ENCODE measurements at regions not wholly inside any gene's neighbourhood (a gene's known extent, or its start where the extent isn't known, plus 50 kb on each side); places are given as distances from the start of the nearest gene placed in this dataset.

DNA sequence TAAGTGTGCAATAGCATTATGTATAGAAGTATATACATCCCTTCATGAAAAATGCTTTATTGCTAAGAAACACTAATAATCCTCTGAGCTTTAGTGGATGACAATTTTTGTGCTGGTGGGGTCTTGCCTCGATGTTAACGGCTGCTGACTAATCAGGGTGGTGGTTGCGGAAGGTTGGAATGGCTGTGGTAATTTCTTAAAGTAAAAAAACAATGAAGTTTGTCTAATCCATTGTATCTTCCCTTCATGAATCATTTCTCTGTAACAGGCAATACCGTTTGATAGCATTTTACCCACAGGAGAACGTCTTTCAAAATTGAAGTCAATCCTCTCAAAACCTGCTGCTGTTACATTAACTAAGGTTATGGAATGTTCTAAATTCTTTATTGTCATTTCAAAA lies 816.5 kb upstream of the GJE1 start:
- DNase-seq (ENCODE audit: low read depth in 2 of 2): no peak

DNA sequence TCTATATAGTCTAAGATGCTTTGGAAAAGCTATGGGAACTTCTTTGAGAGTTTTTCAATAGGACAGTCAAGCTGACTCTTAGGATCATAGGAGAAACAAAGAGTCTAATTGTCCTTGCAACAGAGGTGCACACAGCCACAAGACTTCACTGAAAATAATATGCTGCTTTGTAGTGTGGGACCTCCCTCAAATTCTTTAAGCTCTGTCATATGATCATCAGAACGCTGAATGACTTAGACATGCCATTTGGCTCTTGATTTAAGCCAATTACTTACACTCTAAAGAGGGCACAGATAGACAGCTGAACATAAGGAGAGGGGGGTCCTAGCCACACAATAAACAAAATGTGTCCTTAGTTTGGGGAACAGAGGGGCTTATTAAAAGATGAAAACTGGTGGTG lies 818.7 kb upstream of the GJE1 start:
- no peak for DNase-seq (ENCODE audit: low read depth in 2 of 2)

GRCh38 chr6:141309295-141309694 lies 823.4 kb upstream of the GJE1 start:
- DNase-seq (ENCODE audit: low read depth in 2 of 2): no peak

DNA sequence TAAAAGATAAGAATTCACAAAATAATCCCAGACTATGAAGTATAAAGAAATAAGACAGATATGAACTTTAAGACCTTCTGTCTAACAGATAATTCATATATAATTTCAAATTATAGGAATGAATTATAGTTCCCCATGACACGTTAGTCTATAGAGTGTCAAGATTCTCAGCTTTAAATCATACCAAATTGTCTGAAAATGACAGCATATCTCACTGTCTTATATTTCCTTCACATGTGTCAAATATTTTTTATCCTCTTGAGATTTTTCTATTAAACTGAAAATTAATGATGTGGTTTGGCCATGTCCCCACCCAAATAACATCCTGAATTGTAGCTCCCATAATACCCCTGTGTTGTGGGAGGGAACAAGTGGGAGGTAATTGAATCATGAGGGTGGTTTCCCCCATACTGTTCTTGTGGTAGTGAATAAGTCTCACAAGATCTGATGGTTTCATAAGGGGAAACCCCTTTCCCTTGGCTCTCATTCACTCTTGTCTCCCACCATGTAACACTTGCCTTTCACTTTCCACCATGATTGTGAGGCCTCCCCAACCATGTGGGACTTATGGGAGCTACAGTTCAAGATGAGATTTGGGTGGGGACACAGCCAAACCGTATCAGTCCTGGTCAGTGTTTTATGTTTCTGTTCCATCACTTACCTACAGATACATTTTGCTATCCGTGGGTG lies 825.3 kb upstream of the GJE1 start:
- DNase-seq (ENCODE audit: low read depth in 2 of 2): peak in 1 of 2 donors; percentile 3

DNA sequence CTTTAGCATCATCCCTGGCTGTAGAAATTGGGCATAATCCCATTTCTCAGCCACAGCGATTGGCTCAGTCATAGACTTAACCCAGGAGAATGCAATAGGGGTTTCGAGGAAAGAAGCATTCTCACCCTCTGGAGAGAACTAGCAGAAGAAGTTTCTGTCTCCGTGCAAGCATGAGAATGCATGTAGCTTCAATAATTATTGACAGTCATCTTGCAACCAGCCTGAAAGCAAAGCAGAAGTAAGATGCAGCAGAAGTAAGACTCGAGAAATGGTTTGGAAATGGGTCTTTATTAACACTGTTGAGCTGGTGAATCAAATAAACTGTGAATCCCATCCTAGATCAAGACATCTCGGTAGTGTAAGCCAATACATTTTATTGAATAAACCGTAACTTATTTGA lies 828.8 kb upstream of the GJE1 start:
- no peak for DNase-seq (ENCODE audit: low read depth in 2 of 2)

- no peak for DNase-seq (ENCODE audit: low read depth in 2 of 2)
Measured at GRCh38 chr6:141301779-141302178, 830.9 kb upstream of the GJE1 start.

DNA sequence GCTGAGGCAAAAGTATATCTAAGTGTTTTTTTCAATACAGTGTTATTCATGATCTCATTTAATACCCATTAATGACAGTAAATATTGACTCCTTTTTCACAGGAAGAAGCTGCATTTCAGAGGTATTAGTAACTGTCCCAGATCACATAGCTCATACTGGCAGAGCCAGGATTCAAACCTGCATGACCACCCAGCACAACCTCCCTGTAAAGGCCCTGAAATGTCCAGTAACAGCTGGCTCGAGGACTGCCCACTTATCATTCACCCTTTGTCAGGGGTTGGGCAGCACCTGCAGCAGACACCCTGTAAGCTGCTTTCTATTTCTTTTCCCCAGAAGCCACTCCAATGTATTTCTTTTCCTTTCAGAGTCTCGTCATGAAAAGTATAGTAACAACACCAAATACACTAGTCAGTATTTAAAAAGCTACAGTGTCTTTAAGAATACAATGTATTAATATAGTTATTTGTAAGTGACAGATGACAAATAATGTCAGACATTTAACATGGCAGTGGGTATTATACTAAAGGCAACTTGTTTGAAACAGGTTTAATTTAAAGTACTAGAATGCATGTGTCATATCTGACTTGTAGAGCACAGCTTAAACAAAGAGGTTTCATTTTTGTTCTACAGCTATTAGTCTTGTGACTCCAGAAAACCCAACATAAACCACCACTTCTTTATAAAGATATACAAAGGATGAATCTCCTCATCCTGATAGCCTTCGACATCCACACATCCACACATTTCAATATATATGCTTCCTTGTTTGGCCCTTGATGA lies 841.6 kb upstream of the GJE1 start:
- no peak for DNase-seq (ENCODE audit: low read depth in 2 of 2)

- DNase-seq (ENCODE audit: low read depth in 2 of 2): no peak
Measured at GRCh38 chr6:141288947-141289346, 843.8 kb upstream of the GJE1 start.

GRCh38 chr6:141282263-141282662 lies 850.5 kb upstream of the GJE1 start:
- DNase-seq (ENCODE audit: low read depth in 2 of 2): no peak

- DNase-seq (ENCODE audit: low read depth in 2 of 2): no peak
Measured at GRCh38 chr6:141269684-141270083, 863.0 kb upstream of the GJE1 start.

GRCh38 chr6:141267420-141267819 lies 865.3 kb upstream of the GJE1 start:
- DNase-seq (ENCODE audit: low read depth in 2 of 2): no peak

GRCh38 chr6:141265756-141266623 lies 866.7 kb upstream of the GJE1 start:
- DNase-seq (ENCODE audit: low read depth in 2 of 2): no peak

DNA sequence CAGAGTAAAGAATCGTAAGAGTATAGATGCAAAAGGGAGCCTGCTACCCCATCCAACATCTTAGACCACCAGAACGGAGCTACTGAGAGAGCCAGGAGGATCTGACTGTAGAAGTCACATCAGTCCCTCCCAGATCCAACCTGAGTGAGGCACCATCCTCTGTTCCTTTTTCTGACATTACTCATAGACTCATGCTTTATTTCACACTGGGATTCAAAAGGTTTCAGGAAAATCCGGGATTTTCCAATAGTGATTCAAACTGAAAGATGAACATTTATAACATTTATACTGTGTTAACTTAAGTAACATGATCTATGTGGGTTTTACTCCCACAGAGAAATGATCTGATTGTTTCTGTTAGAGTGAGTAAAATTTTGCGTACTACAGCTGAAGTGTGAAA lies 868.6 kb upstream of the GJE1 start:
- no peak for DNase-seq (ENCODE audit: low read depth in 2 of 2)

DNA sequence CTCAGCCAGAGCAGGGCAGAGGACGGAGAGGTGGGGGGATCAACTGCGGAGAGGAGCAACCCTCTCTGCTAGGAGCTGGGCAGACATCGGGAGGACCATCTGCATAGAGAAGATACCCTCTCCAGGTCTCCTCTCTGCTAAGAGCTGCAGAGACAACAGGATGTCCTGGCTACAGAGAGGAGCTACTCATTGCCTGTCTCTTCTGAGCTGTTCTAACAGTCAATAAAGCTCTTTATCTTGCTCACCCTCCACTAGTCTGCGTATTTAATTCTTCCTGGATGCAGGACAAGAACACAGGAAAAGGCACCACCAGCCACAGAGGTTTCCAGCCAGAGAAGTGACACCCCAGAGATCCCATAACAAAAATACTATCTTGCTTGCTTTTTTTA lies 871.1 kb upstream of the GJE1 start:
- no peak for DNase-seq (ENCODE audit: low read depth in 2 of 2)

DNA sequence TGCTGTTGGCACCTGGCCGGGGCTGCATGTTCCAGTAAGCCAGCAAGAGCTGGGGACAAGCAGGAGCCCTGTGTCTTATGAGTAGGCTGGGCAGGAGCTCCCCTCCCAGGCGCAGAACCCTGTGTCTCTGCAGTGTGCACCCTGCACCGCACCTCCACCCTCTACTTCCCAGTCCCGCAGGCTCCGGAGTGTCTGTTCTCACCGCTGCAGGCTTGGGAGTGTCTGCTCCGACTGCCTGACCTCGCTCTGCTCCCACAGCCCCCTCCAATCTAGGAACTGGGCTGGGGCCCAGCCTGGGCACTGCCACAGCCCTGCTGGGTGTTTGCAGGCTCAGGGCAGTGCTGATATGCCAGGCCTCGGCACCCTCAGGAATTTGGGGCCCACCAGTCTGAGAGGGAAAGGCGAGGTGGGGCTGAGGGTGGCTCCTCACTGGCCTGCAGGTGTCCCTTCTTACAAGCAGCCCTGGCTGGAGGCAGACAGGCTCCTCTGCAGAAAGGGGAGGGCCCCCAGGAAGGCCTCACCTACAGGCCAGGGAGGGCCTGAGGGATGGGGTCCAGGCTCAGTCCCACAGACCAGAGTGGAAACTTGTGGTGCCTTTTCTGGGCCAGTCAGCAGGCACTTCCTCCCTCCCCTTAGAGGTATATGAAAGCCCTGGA lies 871.6 kb upstream of the GJE1 start:
- DNase-seq (ENCODE audit: low read depth in 2 of 2): no peak

DNA sequence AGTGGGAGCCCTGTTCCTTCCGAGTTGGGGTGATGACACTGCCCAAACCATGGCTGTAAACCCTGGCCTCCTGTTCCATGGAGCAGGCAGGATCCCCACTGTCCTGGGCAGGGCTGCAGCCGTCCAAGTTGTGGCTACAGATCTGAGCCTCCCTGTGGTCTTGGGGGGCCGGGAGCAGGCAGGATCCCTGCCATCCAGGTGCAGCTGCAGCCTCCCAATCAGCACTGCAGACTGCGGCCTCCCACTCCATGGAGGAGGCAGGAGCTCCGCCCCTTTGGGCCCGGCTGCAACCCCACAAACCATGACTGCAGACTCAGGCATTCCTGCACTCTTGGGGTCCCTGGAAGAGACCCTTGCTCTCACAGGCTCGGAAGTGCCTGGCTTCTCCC lies 872.1 kb upstream of the GJE1 start:
- no peak for DNase-seq (ENCODE audit: low read depth in 2 of 2)

- DNase-seq (ENCODE audit: low read depth in 2 of 2): no peak
Measured at GRCh38 chr6:141259807-141260206, 872.9 kb upstream of the GJE1 start.

GRCh38 chr6:141259091-141259490 lies 873.6 kb upstream of the GJE1 start:
- DNase-seq (ENCODE audit: low read depth in 2 of 2): no peak

- DNase-seq (ENCODE audit: low read depth in 2 of 2): no peak
Measured at GRCh38 chr6:141258516-141258915, 874.2 kb upstream of the GJE1 start.

DNA sequence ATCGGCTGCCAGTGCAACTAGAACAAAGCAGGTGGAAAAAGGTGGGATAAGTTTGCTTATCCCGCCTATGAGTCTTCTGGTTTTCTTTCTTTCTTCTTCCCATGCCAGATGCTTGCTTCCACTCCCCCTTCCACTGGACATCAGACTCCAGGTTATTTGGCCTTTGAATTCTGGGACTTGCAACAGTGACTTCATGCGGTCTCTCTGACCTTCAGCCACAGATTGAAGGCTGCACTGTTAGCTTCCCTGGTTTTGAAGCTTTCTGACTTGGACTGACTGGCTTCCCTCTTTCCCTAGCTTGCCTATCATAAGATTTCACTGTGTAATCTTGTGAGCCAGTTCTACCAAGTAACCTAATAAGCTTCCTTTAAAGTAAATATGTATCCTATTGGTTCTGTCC lies 878.4 kb upstream of the GJE1 start:
- DNase-seq (ENCODE audit: low read depth in 2 of 2): no peak

DNA sequence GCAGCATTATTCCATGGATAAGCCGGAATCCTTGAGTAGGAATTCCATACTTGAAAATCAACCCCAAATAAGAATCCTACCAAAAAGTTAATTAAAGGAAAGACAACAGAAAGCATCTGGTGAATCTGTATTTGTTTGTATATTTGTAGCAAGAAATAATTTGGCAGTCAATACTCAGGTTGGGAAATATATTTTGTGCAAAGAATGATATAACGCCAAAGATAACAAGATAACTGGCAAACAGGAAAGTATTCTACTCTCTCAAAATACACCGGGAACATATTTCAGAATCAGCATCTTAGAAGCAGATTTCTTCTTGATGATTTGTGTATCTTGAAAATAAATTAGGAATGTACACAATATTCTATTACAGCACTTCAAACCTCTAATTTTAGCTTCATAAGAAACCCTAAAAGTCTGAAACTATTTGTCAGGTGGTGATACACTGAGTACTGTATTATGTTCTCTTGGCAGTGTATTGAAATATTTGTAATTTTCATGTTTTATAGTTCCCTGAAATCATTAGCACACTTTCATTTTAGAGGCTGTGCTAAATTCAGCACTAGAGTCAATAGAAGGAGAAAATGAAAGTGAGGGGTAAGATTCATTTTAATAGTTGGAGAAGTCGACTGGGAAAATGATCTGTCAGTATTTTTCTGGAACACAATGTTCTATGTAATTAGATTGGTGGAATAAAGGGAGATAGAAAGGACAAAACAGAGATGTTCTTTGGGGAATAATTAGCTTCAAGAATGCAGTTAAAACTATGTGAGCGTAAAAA lies 879.7 kb upstream of the GJE1 start:
- no peak for DNase-seq (ENCODE audit: low read depth in 2 of 2)
